GM23248 (cell line): ENCODE measurements at regions not wholly inside any gene's neighbourhood (a gene's known extent, or its start where the extent isn't known, plus 50 kb on each side); places are given as distances from the start of the nearest gene placed in this dataset.

Source experiments
- EZH2 ChIP-seq: fragments of 200-600 bp; sonication (generic); IDR thresholded peaks from 2 replicates; pipeline ENCODE4 v1.6.1; 2018; ENCODE audit warnings: antibody characterized with exemption, mild to moderate bottlenecking; ENCODE audit not compliant: insufficient read depth, poor library complexity, severe bottlenecking
- EZH2phosphoT487 ChIP-seq: fragments of 200-600 bp; sonication (generic); IDR thresholded peaks from 2 replicates; pipeline ENCODE4 v1.6.1; 2018; ENCODE audit warnings: antibody characterized with exemption, moderate library complexity, mild to moderate bottlenecking, low read depth; ENCODE audit not compliant: insufficient read depth

DNA sequence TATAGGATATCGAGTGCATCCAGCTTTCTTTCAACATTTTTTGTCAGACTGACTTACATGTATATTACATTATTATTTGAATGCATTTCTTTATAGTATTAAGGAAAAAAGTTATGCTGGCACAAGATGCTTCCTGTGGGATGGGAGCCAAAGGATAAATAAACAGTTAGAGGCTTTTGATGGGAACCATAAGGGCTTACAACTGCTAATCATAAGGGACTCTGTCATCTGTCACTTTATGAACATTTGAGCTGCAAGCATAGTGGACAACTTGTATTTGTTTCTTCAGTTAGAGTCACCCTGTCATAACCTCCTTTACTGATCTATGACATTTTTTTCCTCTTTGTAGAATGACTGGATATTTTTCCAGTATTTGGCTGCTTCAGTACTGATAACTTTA, 132.4 kb upstream of the CHORDC1 start:
- no peak for TF ChIP-seq EZH2
- TF ChIP-seq EZH2phosphoT487 = no peak
